Suprapubic skin (tissue), 4 donors: ENCODE measurements at regions not wholly inside any gene's neighbourhood (a gene's known extent, or its start where the extent isn't known, plus 50 kb on each side); places are given as distances from the start of the nearest gene placed in this dataset.

Source experiments
- DNase-seq, 2 donors: peaks; one replicate each; pipeline ENCODE4 v3.0.0-alpha.2; 2019; ENCODE audit warnings: low spot score in 2 of 2
- H3K27ac ChIP-seq: fragments of 200-600 bp; sonication (generic); one replicate; pipeline ENCODE4 v1.5.1; 2019
- H3K27me3 ChIP-seq: fragments of 200-600 bp; sonication (generic); one replicate; pipeline ENCODE4 v1.5.1; 2019
- H3K36me3 ChIP-seq: fragments of 200-600 bp; sonication (generic); one replicate; pipeline ENCODE4 v1.5.1; 2019
- H3K4me1 ChIP-seq: fragments of 200-600 bp; sonication (generic); one replicate; pipeline ENCODE4 v1.5.1; 2019
- H3K4me3 ChIP-seq: fragments of 200-600 bp; sonication (generic); one replicate; pipeline ENCODE4 v1.5.1; 2019; ENCODE audit warnings: mild to moderate bottlenecking
- H3K9me3 ChIP-seq: fragments of 200-600 bp; sonication (generic); one replicate; pipeline ENCODE4 v1.5.1; 2019
- CTCF ChIP-seq, 2 donors: fragments of 200-600 bp in 1 of 2; fragments of 450-650 bp in 1 of 2; sonication (generic) in 1 of 2; IDR thresholded peaks; one replicate each; pipeline ENCODE4 v1.5.1; 2016 to 2019; ENCODE audit warnings: antibody characterized with exemption in 2 of 2, mild to moderate bottlenecking in 1 of 2, moderate library complexity in 1 of 2
- EP300 ChIP-seq: sonication (generic); formaldehyde crosslinking; IDR thresholded peaks from one replicate; pipeline ENCODE4 v1.6.1; 2017; ENCODE audit warnings: antibody characterized with exemption
- POLR2A ChIP-seq, 2 donors: fragments of 450-650 bp; IDR thresholded peaks; one replicate each; pipeline ENCODE4 v1.6.1; 2017; ENCODE audit warnings: antibody characterized with exemption in 2 of 2, mild to moderate bottlenecking in 2 of 2, moderate library complexity in 2 of 2
- POLR2AphosphoS5 ChIP-seq, 3 donors: sonication (generic); formaldehyde crosslinking; IDR thresholded peaks; one replicate each; pipeline ENCODE4 v1.6.1; 2017; ENCODE audit warnings: antibody characterized with exemption in 3 of 3
- WGBS: methylation state at CpG from one replicate; pipeline ENCODE4 v1.1.5; 2018; 5-methylcytosine and 5-hydroxymethylcytosine counted together

- Histone ChIP-seq H3K9me3 (no peaks in the 10 kb centered on the region), H3K4me1 (no peaks in the 10 kb centered on the region), H3K4me3 (no peak overlapping the region), H3K36me3 (no peaks in the 10 kb centered on the region), H3K27ac (no peak overlapping the region), H3K27me3 (no peaks in the 10 kb centered on the region)
- 36% methylated on average over 7 of the region's 7 CpGs for WGBS
- DNase-seq, result no peak
- TF ChIP-seq EP300, result no peak
- TF ChIP-seq POLR2A (IDR thresholded peaks at IDR 0.05), result no peak
- TF ChIP-seq CTCF (IDR thresholded peaks at IDR 0.05), result no peak
- TF ChIP-seq POLR2AphosphoS5 (IDR thresholded peaks at IDR 0.05), result no peak
These were observed 262.0 kb upstream of the TMPO start for GRCh38 chr12:98253207-98254037.

- Histone ChIP-seq H3K27me3 (no peaks in the 10 kb centered on the region), H3K36me3 (no peaks in the 10 kb centered on the region), H3K4me1 (no peaks in the 10 kb centered on the region), H3K9me3 (no peaks in the 10 kb centered on the region), H3K27ac (no peak overlapping the region), H3K4me3 (no peak overlapping the region)
- no peak for DNase-seq
- TF ChIP-seq CTCF (IDR thresholded peaks at IDR 0.05) (no peak), EP300 (no peak), POLR2AphosphoS5 (IDR thresholded peaks at IDR 0.05) (no peak), POLR2A (IDR thresholded peaks at IDR 0.05) (no peak)
- 83% methylated on average over 1 of the region's 1 CpG for WGBS
These were observed 258.6 kb upstream of the TMPO start for GRCh38 chr12:98256830-98257229.

- Histone ChIP-seq H3K27ac (no peak overlapping the region), H3K4me1 (no peaks in the 10 kb centered on the region), H3K36me3 (no peaks in the 10 kb centered on the region), H3K4me3 (no peak overlapping the region), H3K9me3 (no peaks in the 10 kb centered on the region), H3K27me3 (no peaks in the 10 kb centered on the region)
- no peak for DNase-seq
- TF ChIP-seq POLR2A (IDR thresholded peaks at IDR 0.05) (no peak), CTCF (IDR thresholded peaks at IDR 0.05) (no peak), POLR2AphosphoS5 (IDR thresholded peaks at IDR 0.05) (no peak), EP300 (no peak)
- 57% methylated on average over 5 of the region's 5 CpGs for WGBS
These were observed 255.7 kb upstream of the TMPO start for GRCh38 chr12:98259693-98260092.

- H3K9me3 ChIP-seq, result no peaks in the 10 kb centered on the region
These were observed 255.1 kb upstream of the TMPO start for GRCh38 chr12:98260276-98260675.

More at GRCh38 chr12:98260276-98260675, 255.1 kb upstream of the TMPO start:
- TF ChIP-seq CTCF (IDR thresholded peaks at IDR 0.05) (no peak), EP300 (no peak), POLR2AphosphoS5 (IDR thresholded peaks at IDR 0.05) (no peak)
- no peak overlapping the region for H3K4me3 ChIP-seq
- no peak for DNase-seq
- no peaks in the 10 kb centered on the region for H3K27me3 ChIP-seq
- H3K36me3 ChIP-seq, result no peaks in the 10 kb centered on the region
- H3K4me1 ChIP-seq, result no peaks in the 10 kb centered on the region
- no peak overlapping the region for H3K27ac ChIP-seq
- 76% methylated on average over 5 of the region's 5 CpGs for WGBS
